ENCODE measurements at regions not wholly inside any gene's neighbourhood (a gene's known extent, or its start where the extent isn't known, plus 50 kb on each side); places are given as distances from the start of the nearest gene placed in this dataset.

DNA sequence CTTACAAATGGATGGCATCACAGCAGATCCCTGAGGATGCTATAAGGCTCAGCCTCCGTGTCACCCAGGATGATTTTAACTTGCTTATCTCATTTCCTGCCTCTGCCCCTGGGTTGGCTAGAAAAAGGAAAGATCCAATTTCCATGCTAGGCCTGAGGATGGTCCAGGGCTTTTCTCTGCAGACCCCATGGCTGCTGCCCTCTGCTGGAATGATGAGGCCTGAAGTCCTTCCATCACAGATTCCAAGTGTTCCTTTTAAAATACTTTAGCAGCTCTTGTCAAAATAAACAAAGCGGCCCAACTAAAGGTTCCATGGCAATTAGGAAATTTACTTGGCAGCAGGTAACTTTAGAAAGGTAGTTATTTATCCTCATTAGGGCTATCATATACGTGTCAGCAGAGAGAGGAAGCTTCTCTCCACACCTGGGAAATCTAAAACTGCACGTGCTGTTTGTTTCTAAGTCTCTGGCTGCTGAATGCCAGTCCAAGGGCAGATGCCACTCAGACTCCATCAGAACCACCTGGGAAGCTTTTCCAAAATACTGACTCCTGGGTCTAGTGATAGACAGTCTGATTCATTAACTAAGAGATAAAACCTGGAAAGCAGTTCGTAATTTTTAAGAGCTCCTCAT lies 401.9 kb upstream of the IL12A start:
- Mint-ChIP-seq H3K9me3 (no peaks in the 10 kb centered on the region), H3K4me3 (no peak overlapping the region), H3K36me3 (ENCODE audit: low read depth) (no peaks in the 10 kb centered on the region), H3K27me3 (ENCODE audit: insufficient read depth) (no peaks in the 10 kb centered on the region), H3K4me1 (no peaks in the 10 kb centered on the region), H3K27ac (no peak overlapping the region)
- 38 to 48% methylated on average over 3 to 5 of the region's 5 CpGs for WGBS, 2 experiments (ENCODE audit: insufficient coverage in 1 of 2, insufficient read length in 1 of 2)
- Histone ChIP-seq H3K4me1 (ENCODE audit: control insufficient read depth, insufficient read depth, low read length) (no peaks in the 10 kb centered on the region), H3K4me3 (ENCODE audit: low read length) (no peak overlapping the region), H3K9me3 (ENCODE audit: control insufficient read depth, low read length) (no peaks in the 10 kb centered on the region), H3K27ac (ENCODE audit: low read depth, low read length) (no peak overlapping the region), H3K27me3 (ENCODE audit: control insufficient read depth, insufficient read depth, low read length, poor library complexity, severe bottlenecking) (no peaks in the 10 kb centered on the region), H3K9ac (ENCODE audit: extremely low read depth, low read length, poor library complexity, severe bottlenecking) (no peak overlapping the region), H3K36me3 (ENCODE audit: control insufficient read depth, insufficient read depth, low read length) (no peaks in the 10 kb centered on the region)
- peak; percentile 89 for DNase-seq
- peak; percentile 92 for TF ChIP-seq CTCF (conservative IDR thresholded peaks at IDR 0.05)

DNA sequence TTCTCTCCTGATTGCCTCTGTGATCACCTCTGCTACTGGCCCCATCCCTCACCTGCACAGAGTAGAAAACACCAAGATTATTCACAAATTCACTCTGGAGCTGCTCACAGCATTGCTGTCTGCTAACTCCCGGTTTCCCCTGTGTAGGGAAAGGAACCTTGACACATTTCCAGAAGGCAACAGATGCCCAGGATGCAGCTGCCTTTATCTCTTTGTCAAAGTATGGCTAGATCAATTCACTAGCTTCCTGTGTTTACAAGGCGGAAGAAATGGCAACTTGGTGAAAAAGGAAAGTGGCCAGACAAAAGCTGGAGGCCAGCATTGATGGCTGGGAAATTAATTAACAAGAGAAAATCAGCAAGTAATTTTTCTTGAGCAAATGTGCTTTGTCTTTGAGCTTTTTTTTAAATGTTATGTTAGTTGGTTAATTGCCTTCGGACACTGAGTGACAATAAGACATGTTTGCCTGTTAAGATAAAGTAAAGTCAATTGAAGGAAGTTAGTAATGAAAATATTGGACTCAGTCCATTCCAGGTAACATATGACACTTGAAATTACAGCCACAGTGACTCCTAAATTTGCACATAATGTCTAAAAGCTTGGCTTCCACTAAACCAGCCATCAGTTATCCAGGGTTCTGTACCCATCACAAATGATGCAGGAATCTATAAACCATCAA lies 394.6 kb upstream of the IL12A start:
- H3K9me3 ChIP-seq (ENCODE audit: control insufficient read depth, low read length): no peaks in the 10 kb centered on the region
- H3K4me3 ChIP-seq (ENCODE audit: low read length): no peak overlapping the region
- no peak for TF ChIP-seq CTCF (conservative IDR thresholded peaks at IDR 0.05)
- no peaks in the 10 kb centered on the region for H3K27me3 Mint-ChIP-seq (ENCODE audit: insufficient read depth)
- no peaks in the 10 kb centered on the region for H3K4me1 Mint-ChIP-seq
- no peak overlapping the region for H3K27ac Mint-ChIP-seq
- H3K36me3 Mint-ChIP-seq (ENCODE audit: low read depth): no peaks in the 10 kb centered on the region
- WGBS, 2 experiments (ENCODE audit: insufficient coverage in 1 of 2, insufficient read length in 1 of 2): 85 to 90% methylated on average over 2 to 3 of the region's 3 CpGs
- DNase-seq: no peak
- no peak overlapping the region for H3K4me3 Mint-ChIP-seq
- H3K9me3 Mint-ChIP-seq: peaks cover 4% of the 10 kb centered on the region
- H3K9ac ChIP-seq (ENCODE audit: extremely low read depth, low read length, poor library complexity, severe bottlenecking): no peak overlapping the region
- H3K36me3 ChIP-seq (ENCODE audit: control insufficient read depth, insufficient read depth, low read length): no peaks in the 10 kb centered on the region
- no peaks in the 10 kb centered on the region for H3K4me1 ChIP-seq (ENCODE audit: control insufficient read depth, insufficient read depth, low read length)
- H3K27ac ChIP-seq (ENCODE audit: low read depth, low read length): no peak overlapping the region
- no peaks in the 10 kb centered on the region for H3K27me3 ChIP-seq (ENCODE audit: control insufficient read depth, insufficient read depth, low read length, poor library complexity, severe bottlenecking)

DNA sequence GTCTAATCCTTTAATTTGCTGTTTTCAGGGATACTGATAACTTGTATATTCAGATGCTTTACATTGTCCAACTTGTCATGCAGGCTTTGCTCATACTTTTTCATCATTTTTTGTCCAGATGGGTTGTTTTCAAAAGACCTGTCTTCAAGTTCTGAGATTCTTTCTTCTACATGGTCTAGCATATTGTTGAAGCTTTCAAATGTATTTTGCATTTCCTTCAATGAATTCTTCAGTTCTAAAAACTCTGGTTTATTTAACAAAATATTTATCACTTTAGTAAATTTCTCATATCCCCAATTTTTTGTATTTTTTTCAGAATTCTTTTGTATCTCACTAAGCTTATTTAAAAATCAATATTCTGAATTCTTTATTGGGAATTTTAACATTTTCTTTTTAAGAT lies 388.3 kb upstream of the IL12A start:
- Histone ChIP-seq H3K27me3 (ENCODE audit: control insufficient read depth, insufficient read depth, low read length, poor library complexity, severe bottlenecking) (no peaks in the 10 kb centered on the region), H3K9me3 (ENCODE audit: control insufficient read depth, low read length) (peaks cover 6% of the 10 kb centered on the region), H3K4me3 (ENCODE audit: low read length) (no peak overlapping the region), H3K4me1 (ENCODE audit: control insufficient read depth, insufficient read depth, low read length) (no peaks in the 10 kb centered on the region), H3K9ac (ENCODE audit: extremely low read depth, low read length, poor library complexity, severe bottlenecking) (no peak overlapping the region), H3K27ac (ENCODE audit: low read depth, low read length) (no peak overlapping the region), H3K36me3 (ENCODE audit: control insufficient read depth, insufficient read depth, low read length) (no peaks in the 10 kb centered on the region)
- Mint-ChIP-seq H3K27ac (no peak overlapping the region), H3K36me3 (ENCODE audit: low read depth) (no peaks in the 10 kb centered on the region), H3K4me1 (no peaks in the 10 kb centered on the region), H3K4me3 (no peak overlapping the region), H3K9me3 (peaks cover 12% of the 10 kb centered on the region), H3K27me3 (ENCODE audit: insufficient read depth) (peaks cover 5% of the 10 kb centered on the region)
- DNase-seq: no peak
- no peak for TF ChIP-seq CTCF (conservative IDR thresholded peaks at IDR 0.05)

Measured in endodermal cell (in vitro differentiated cells).